ENCODE measurements at regions not wholly inside any gene's neighbourhood (a gene's known extent, or its start where the extent isn't known, plus 50 kb on each side); places are given as distances from the start of the nearest gene placed in this dataset.

- Mint-ChIP-seq H3K27me3 (ENCODE audit: unreplicated experiment) (no peaks in the 10 kb centered on the region), H3K27ac (ENCODE audit: unreplicated experiment) (no peak overlapping the region), H3K9me3 (ENCODE audit: unreplicated experiment) (no peaks in the 10 kb centered on the region), H3K4me3 (ENCODE audit: unreplicated experiment) (no peak overlapping the region), H3K36me3 (ENCODE audit: unreplicated experiment) (no peaks in the 10 kb centered on the region), H3K4me1 (ENCODE audit: low read depth, unreplicated experiment) (no peaks in the 10 kb centered on the region)
- DNase-seq: no peak
- no peak for TF ChIP-seq CTCF (IDR thresholded peaks at IDR 0.05; ENCODE audit: partially characterized antibody, unreplicated experiment)
Measured at GRCh38 chr4:60432911-60433310, 767.2 kb upstream of the ADGRL3 start.

GRCh38 chr4:60443068-60443467, 757.1 kb upstream of the ADGRL3 start:
- no peaks in the 10 kb centered on the region for H3K36me3 Mint-ChIP-seq (ENCODE audit: unreplicated experiment)
- H3K9me3 Mint-ChIP-seq (ENCODE audit: unreplicated experiment): peaks cover 3% of the 10 kb centered on the region
- peaks cover 4% of the 10 kb centered on the region for H3K27me3 Mint-ChIP-seq (ENCODE audit: unreplicated experiment)
- TF ChIP-seq CTCF (IDR thresholded peaks at IDR 0.05; ENCODE audit: partially characterized antibody, unreplicated experiment): no peak
- H3K4me3 Mint-ChIP-seq (ENCODE audit: unreplicated experiment): no peak overlapping the region
- DNase-seq: no peak
- H3K4me1 Mint-ChIP-seq (ENCODE audit: low read depth, unreplicated experiment): no peaks in the 10 kb centered on the region
- no peak overlapping the region for H3K27ac Mint-ChIP-seq (ENCODE audit: unreplicated experiment)

GRCh38 chr4:60443796-60444195, 756.3 kb upstream of the ADGRL3 start:
- Mint-ChIP-seq H3K4me1 (ENCODE audit: low read depth, unreplicated experiment) (no peaks in the 10 kb centered on the region), H3K27ac (ENCODE audit: unreplicated experiment) (no peak overlapping the region), H3K27me3 (ENCODE audit: unreplicated experiment) (peaks cover 4% of the 10 kb centered on the region), H3K9me3 (ENCODE audit: unreplicated experiment) (peaks cover 3% of the 10 kb centered on the region), H3K36me3 (ENCODE audit: unreplicated experiment) (no peaks in the 10 kb centered on the region), H3K4me3 (ENCODE audit: unreplicated experiment) (no peak overlapping the region)
- no peak for DNase-seq
- TF ChIP-seq CTCF (IDR thresholded peaks at IDR 0.05; ENCODE audit: partially characterized antibody, unreplicated experiment): no peak

GRCh38 chr4:60450054-60450453, 750.1 kb upstream of the ADGRL3 start:
- H3K9me3 Mint-ChIP-seq (ENCODE audit: unreplicated experiment): no peaks in the 10 kb centered on the region
- DNase-seq: no peak
- H3K4me1 Mint-ChIP-seq (ENCODE audit: low read depth, unreplicated experiment): no peaks in the 10 kb centered on the region
- H3K4me3 Mint-ChIP-seq (ENCODE audit: unreplicated experiment): no peak overlapping the region
- no peaks in the 10 kb centered on the region for H3K27me3 Mint-ChIP-seq (ENCODE audit: unreplicated experiment)
- H3K27ac Mint-ChIP-seq (ENCODE audit: unreplicated experiment): no peak overlapping the region
- no peak for TF ChIP-seq CTCF (IDR thresholded peaks at IDR 0.05; ENCODE audit: partially characterized antibody, unreplicated experiment)
- no peaks in the 10 kb centered on the region for H3K36me3 Mint-ChIP-seq (ENCODE audit: unreplicated experiment)

GRCh38 chr4:60452266-60452665, 747.9 kb upstream of the ADGRL3 start:
- no peak for DNase-seq
- TF ChIP-seq CTCF (IDR thresholded peaks at IDR 0.05; ENCODE audit: partially characterized antibody, unreplicated experiment): no peak
- Mint-ChIP-seq H3K4me1 (ENCODE audit: low read depth, unreplicated experiment) (no peaks in the 10 kb centered on the region), H3K4me3 (ENCODE audit: unreplicated experiment) (no peak overlapping the region), H3K9me3 (ENCODE audit: unreplicated experiment) (no peaks in the 10 kb centered on the region), H3K36me3 (ENCODE audit: unreplicated experiment) (no peaks in the 10 kb centered on the region), H3K27ac (ENCODE audit: unreplicated experiment) (no peak overlapping the region), H3K27me3 (ENCODE audit: unreplicated experiment) (no peaks in the 10 kb centered on the region)
